K562 (cell line): ENCODE measurements at regions not wholly inside any gene's neighbourhood (a gene's known extent, or its start where the extent isn't known, plus 50 kb on each side); places are given as distances from the start of the nearest gene placed in this dataset.

Experiments
- CAMTA2 ChIP-seq: fragments of 250-450 bp; sonication (Bioruptor Pico); conservative IDR thresholded peaks from 2 replicates; pipeline ENCODE4 v1.5.1; 2022
- DDX20 ChIP-seq: fragments of 450-650 bp; IDR thresholded peaks from 2 replicates; pipeline ENCODE4 v1.6.1; 2016; ENCODE audit warnings: missing genetic modification characterization, low read depth, mild to moderate bottlenecking, missing compliant biosample characterization, moderate library complexity
- FOSL1 ChIP-seq: fragments of 200-800 bp; sonication (Bioruptor generic); conservative IDR thresholded peaks from 2 replicates; pipeline ENCODE4 v1.6.1; 2016; ENCODE audit warnings: missing genetic modification characterization, missing compliant biosample characterization
- PHTF2 ChIP-seq: fragments of 250-450 bp; sonication (Bioruptor Pico); IDR thresholded peaks from 2 replicates; pipeline ENCODE4 v1.5.0; 2021; ENCODE audit warnings: mild to moderate bottlenecking
- RUNX1 ChIP-seq: sonication (generic); IDR thresholded peaks from 2 replicates; pipeline ENCODE4 v1.6.1; 2016; ENCODE audit warnings: antibody characterized with exemption, low read depth
- TCFL5 ChIP-seq: fragments of 250-450 bp; sonication (Bioruptor Pico); conservative IDR thresholded peaks from 2 replicates; pipeline ENCODE4 v1.6.1; 2021; ENCODE audit warnings: mild to moderate bottlenecking, moderate library complexity, matching md5 sums
- ZBTB8A ChIP-seq: fragments of 450-650 bp; IDR thresholded peaks from 2 replicates; pipeline ENCODE4 v1.6.1; 2018; ENCODE audit warnings: mild to moderate bottlenecking, moderate library complexity; ENCODE audit not compliant: partially characterized antibody
- ZKSCAN3 ChIP-seq: fragments of 250-450 bp; sonication (Bioruptor Pico); IDR thresholded peaks from 2 replicates; pipeline ENCODE4 v1.4.0; 2020
- ZNF75A ChIP-seq: fragments of 450-650 bp; formaldehyde crosslinking; IDR thresholded peaks from 2 replicates; pipeline ENCODE4 v1.4.0; 2020; ENCODE audit warnings: mild to moderate bottlenecking
- TF ChIP-seq, protein P1 (sequence below): conservative IDR thresholded peaks from 2 replicates; pipeline ENCODE4 v1.6.1; 2011; ENCODE audit warnings: low read depth, mild to moderate bottlenecking, low read length; ENCODE audit not compliant: control insufficient read depth
- TF ChIP-seq, protein P2 (sequence below): fragments of 250-450 bp; sonication (Bioruptor Pico); IDR thresholded peaks from 2 replicates; pipeline ENCODE4 v1.8.0; 2021; ENCODE audit warnings: moderate library complexity, mild to moderate bottlenecking, inconsistent platforms
- TF ChIP-seq, protein P3 (sequence below): sonication (generic); formaldehyde crosslinking; IDR thresholded peaks from 2 replicates; pipeline ENCODE4 v1.8.0; 2022; ENCODE audit warnings: mild to moderate bottlenecking, missing genetic modification reagents
- TF ChIP-seq, protein P4 (sequence below): fragments of 250-450 bp; sonication (Bioruptor Pico); IDR thresholded peaks from 2 replicates; pipeline ENCODE4 v1.8.0; 2021; ENCODE audit warnings: borderline replicate concordance, mild to moderate bottlenecking, moderate library complexity; ENCODE audit not compliant: poor library complexity, severe bottlenecking
- TF ChIP-seq, protein P5 (sequence below): fragments of 250-450 bp; sonication (Bioruptor Pico); IDR thresholded peaks from 2 replicates; pipeline ENCODE4 v1.5.0; 2021
- TF ChIP-seq, protein P6 (sequence below), 2 experiments: fragments of 150-350 bp in 1 of 2; IDR thresholded peaks; 2 replicates each; pipeline ENCODE4 v1.6.1; 2012 to 2016; ENCODE audit warnings: low read depth in 2 of 2, low read length in 2 of 2, mild to moderate bottlenecking in 1 of 2, moderate library complexity in 1 of 2
- TF ChIP-seq, protein P7 (sequence below): fragments of 250-450 bp; sonication (Bioruptor Pico); IDR thresholded peaks from 2 replicates; pipeline ENCODE4 v1.4.0; 2020; ENCODE audit warnings: mild to moderate bottlenecking
- TF ChIP-seq, protein P8 (sequence below): sonication (generic); formaldehyde crosslinking; IDR thresholded peaks from 2 replicates; pipeline ENCODE4 v1.8.0; 2022; ENCODE audit warnings: mild to moderate bottlenecking, low read depth, missing genetic modification reagents

DNA sequence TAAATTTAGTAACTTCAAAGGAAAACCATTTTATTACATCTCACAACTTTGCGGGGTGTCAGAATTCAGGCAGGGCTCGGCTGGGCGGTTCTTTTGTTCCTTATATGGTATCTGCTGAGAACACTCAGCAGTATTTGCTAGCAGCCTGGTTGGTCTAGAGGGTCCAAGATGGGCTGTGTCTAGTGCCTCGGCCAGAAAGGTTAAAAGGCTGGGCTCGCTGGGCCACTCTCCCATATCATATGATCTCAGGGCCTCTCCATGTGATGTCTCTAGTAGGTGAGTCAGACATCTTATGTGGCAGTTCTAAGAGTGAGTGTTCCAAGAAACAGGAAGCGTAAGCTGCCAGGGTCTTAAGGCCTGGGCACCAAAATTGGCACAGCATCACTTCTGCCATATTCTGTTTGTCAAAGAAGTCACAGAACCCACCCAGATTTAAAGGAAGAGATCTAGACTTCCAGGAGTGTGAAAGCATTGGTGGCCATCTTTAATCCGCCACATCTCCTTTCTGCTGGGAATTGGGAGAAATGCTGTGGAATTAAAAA lies 100.9 kb upstream of the ATP6AP2 start (continued):
- TF ChIP-seq, protein P1, sequence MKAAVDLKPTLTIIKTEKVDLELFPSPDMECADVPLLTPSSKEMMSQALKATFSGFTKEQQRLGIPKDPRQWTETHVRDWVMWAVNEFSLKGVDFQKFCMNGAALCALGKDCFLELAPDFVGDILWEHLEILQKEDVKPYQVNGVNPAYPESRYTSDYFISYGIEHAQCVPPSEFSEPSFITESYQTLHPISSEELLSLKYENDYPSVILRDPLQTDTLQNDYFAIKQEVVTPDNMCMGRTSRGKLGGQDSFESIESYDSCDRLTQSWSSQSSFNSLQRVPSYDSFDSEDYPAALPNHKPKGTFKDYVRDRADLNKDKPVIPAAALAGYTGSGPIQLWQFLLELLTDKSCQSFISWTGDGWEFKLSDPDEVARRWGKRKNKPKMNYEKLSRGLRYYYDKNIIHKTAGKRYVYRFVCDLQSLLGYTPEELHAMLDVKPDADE, result no peak
- peak; percentile 93 for TF ChIP-seq FOSL1 (tag)
- TF ChIP-seq, protein P2, sequence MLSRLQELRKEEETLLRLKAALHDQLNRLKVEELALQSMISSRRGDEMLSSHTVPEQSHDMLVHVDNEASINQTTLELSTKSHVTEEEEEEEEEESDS (CRISPR knock-in tag), result no peak
- TF ChIP-seq DDX20 (tag), result 0 out of 2 replicates have a peak, but pooled peaks have one; percentile 61
- no peak for TF ChIP-seq ZNF75A (CRISPR knock-in tag)
- no peak for TF ChIP-seq RUNX1
- TF ChIP-seq TCFL5, result no peak
- TF ChIP-seq, protein P3, sequence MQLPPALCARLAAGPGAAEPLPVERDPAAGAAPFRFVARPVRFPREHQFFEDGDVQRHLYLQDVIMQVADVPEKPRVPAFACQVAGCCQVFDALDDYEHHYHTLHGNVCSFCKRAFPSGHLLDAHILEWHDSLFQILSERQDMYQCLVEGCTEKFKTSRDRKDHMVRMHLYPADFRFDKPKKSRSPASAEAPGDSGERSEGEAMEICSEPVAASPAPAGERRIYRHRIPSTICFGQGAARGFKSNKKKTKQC, result no peak
- TF ChIP-seq ZKSCAN3 (CRISPR knock-in tag), result no peak
- TF ChIP-seq, protein P4, sequence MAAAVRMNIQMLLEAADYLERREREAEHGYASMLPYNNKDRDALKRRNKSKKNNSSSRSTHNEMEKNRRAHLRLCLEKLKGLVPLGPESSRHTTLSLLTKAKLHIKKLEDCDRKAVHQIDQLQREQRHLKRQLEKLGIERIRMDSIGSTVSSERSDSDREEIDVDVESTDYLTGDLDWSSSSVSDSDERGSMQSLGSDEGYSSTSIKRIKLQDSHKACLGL, result no peak
- TF ChIP-seq ZBTB8A, result no peak
- TF ChIP-seq CAMTA2 (CRISPR knock-in tag), result no peak
- TF ChIP-seq, protein P5, sequence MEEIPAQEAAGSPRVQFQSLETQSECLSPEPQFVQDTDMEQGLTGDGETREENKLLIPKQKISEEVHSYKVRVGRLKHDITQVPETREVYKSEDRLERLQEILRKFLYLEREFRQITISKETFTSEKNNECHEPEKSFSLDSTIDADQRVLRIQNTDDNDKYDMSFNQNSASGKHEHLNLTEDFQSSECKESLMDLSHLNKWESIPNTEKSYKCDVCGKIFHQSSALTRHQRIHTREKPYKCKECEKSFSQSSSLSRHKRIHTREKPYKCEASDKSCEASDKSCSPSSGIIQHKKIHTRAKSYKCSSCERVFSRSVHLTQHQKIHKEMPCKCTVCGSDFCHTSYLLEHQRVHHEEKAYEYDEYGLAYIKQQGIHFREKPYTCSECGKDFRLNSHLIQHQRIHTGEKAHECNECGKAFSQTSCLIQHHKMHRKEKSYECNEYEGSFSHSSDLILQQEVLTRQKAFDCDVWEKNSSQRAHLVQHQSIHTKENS, result no peak
- TF ChIP-seq, protein P6, sequence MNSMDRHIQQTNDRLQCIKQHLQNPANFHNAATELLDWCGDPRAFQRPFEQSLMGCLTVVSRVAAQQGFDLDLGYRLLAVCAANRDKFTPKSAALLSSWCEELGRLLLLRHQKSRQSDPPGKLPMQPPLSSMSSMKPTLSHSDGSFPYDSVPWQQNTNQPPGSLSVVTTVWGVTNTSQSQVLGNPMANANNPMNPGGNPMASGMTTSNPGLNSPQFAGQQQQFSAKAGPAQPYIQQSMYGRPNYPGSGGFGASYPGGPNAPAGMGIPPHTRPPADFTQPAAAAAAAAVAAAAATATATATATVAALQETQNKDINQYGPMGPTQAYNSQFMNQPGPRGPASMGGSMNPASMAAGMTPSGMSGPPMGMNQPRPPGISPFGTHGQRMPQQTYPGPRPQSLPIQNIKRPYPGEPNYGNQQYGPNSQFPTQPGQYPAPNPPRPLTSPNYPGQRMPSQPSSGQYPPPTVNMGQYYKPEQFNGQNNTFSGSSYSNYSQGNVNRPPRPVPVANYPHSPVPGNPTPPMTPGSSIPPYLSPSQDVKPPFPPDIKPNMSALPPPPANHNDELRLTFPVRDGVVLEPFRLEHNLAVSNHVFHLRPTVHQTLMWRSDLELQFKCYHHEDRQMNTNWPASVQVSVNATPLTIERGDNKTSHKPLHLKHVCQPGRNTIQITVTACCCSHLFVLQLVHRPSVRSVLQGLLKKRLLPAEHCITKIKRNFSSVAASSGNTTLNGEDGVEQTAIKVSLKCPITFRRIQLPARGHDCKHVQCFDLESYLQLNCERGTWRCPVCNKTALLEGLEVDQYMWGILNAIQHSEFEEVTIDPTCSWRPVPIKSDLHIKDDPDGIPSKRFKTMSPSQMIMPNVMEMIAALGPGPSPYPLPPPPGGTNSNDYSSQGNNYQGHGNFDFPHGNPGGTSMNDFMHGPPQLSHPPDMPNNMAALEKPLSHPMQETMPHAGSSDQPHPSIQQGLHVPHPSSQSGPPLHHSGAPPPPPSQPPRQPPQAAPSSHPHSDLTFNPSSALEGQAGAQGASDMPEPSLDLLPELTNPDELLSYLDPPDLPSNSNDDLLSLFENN (IDR thresholded peaks at IDR 0.05; ENCODE audit: low read depth in 2 of 2, low read length in 2 of 2), result no peak
- TF ChIP-seq, protein P7, sequence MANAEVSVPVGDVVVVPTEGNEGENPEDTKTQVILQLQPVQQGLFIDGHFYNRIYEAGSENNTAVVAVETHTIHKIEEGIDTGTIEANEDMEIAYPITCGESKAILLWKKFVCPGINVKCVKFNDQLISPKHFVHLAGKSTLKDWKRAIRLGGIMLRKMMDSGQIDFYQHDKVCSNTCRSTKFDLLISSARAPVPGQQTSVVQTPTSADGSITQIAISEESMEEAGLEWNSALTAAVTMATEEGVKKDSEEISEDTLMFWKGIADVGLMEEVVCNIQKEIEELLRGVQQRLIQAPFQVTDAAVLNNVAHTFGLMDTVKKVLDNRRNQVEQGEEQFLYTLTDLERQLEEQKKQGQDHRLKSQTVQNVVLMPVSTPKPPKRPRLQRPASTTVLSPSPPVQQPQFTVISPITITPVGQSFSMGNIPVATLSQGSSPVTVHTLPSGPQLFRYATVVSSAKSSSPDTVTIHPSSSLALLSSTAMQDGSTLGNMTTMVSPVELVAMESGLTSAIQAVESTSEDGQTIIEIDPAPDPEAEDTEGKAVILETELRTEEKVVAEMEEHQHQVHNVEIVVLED (CRISPR knock-in tag), result no peak
- TF ChIP-seq, protein P8, sequence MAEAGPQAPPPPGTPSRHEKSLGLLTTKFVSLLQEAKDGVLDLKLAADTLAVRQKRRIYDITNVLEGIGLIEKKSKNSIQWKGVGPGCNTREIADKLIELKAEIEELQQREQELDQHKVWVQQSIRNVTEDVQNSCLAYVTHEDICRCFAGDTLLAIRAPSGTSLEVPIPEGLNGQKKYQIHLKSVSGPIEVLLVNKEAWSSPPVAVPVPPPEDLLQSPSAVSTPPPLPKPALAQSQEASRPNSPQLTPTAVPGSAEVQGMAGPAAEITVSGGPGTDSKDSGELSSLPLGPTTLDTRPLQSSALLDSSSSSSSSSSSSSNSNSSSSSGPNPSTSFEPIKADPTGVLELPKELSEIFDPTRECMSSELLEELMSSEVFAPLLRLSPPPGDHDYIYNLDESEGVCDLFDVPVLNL (CRISPR knock-in tag), result no peak
- no peak for TF ChIP-seq PHTF2 (CRISPR knock-in tag)
